SK-N-SH treated with all-trans-retinoic acid at 6 μM for 48 hours (cell line): ENCODE measurements at regions not wholly inside any gene's neighbourhood (a gene's known extent, or its start where the extent isn't known, plus 50 kb on each side); places are given as distances from the start of the nearest gene placed in this dataset.

Experiments
- ATAC-seq: fragments of 200-7000 bp; cut with Tn5 transposase; 3 replicates; pipeline ENCODE4 v1.9.1; 2020; ENCODE audit warnings: mild to moderate bottlenecking, moderate library complexity
- BACH2 ChIP-seq: fragments of 250-450 bp; sonication (Bioruptor Pico); IDR thresholded peaks from 2 replicates; pipeline ENCODE4 v1.9.0; 2021; ENCODE audit warnings: mild to moderate bottlenecking, borderline replicate concordance
- CREB5 ChIP-seq: fragments of 250-450 bp; sonication (Bioruptor Pico); IDR thresholded peaks from 2 replicates; pipeline ENCODE4 v1.5.1; 2020; ENCODE audit warnings: low read depth, mild to moderate bottlenecking, moderate library complexity
- CSDC2 ChIP-seq: fragments of 250-450 bp; sonication (Bioruptor Pico); IDR thresholded peaks from 2 replicates; pipeline ENCODE4 v1.5.0; 2020; ENCODE audit warnings: mild to moderate bottlenecking, moderate library complexity
- CSRNP3 ChIP-seq: fragments of 250-450 bp; sonication (Bioruptor Pico); IDR thresholded peaks from 2 replicates; pipeline ENCODE4 v1.5.1; 2021; ENCODE audit warnings: mild to moderate bottlenecking, moderate library complexity
- ESRRG ChIP-seq: fragments of 250-450 bp; sonication (Bioruptor Pico); IDR thresholded peaks from 2 replicates; pipeline ENCODE4 v1.6.1; 2021; ENCODE audit warnings: mild to moderate bottlenecking
- ISL1 ChIP-seq: fragments of 250-450 bp; sonication (Bioruptor Pico); IDR thresholded peaks from 2 replicates; pipeline ENCODE4 v2.1.2; 2022; ENCODE audit warnings: mild to moderate bottlenecking, moderate library complexity
- OSR1 ChIP-seq: fragments of 250-450 bp; sonication (Bioruptor Pico); IDR thresholded peaks from 2 replicates; pipeline ENCODE4 v1.8.0; 2022; ENCODE audit warnings: moderate library complexity, mild to moderate bottlenecking, inconsistent platforms
- PATZ1 ChIP-seq: fragments of 250-450 bp; sonication (Bioruptor Pico); IDR thresholded peaks from 2 replicates; pipeline ENCODE4 v1.8.0; 2020; ENCODE audit warnings: mild to moderate bottlenecking, moderate library complexity, borderline replicate concordance
- POU6F1 ChIP-seq: fragments of 250-450 bp; sonication (Bioruptor Pico); IDR thresholded peaks from 2 replicates; pipeline ENCODE4 v1.8.0; 2021; ENCODE audit warnings: low read depth, mild to moderate bottlenecking, moderate library complexity, borderline replicate concordance
- PPARA ChIP-seq: fragments of 250-450 bp; sonication (Bioruptor Pico); IDR thresholded peaks from 2 replicates; pipeline ENCODE4 v1.5.0; 2020; ENCODE audit warnings: mild to moderate bottlenecking, borderline replicate concordance
- RARB ChIP-seq: fragments of 250-450 bp; sonication (Bioruptor Pico); IDR thresholded peaks from 2 replicates; pipeline ENCODE4 v1.8.0; 2021; ENCODE audit warnings: mild to moderate bottlenecking, moderate library complexity
- SNAI2 ChIP-seq: fragments of 250-450 bp; sonication (Bioruptor Pico); IDR thresholded peaks from 2 replicates; pipeline ENCODE4 v1.5.0; 2020; ENCODE audit warnings: mild to moderate bottlenecking, moderate library complexity
- TOX ChIP-seq: fragments of 250-450 bp; sonication (Bioruptor Pico); IDR thresholded peaks from 2 replicates; pipeline ENCODE4 v1.8.0; 2021; ENCODE audit warnings: mild to moderate bottlenecking, moderate library complexity, borderline replicate concordance
- TSHZ2 ChIP-seq: fragments of 250-450 bp; sonication (Bioruptor Pico); IDR thresholded peaks from 2 replicates; pipeline ENCODE4 v1.5.0; 2020; ENCODE audit warnings: mild to moderate bottlenecking, moderate library complexity
- ZFP3 ChIP-seq: fragments of 250-450 bp; sonication (Bioruptor Pico); IDR thresholded peaks from 2 replicates; pipeline ENCODE4 v1.5.0; 2020; ENCODE audit warnings: mild to moderate bottlenecking, moderate library complexity
- ZFP30 ChIP-seq: fragments of 450-650 bp; formaldehyde crosslinking; IDR thresholded peaks from 2 replicates; pipeline ENCODE4 v1.5.0; 2022; ENCODE audit warnings: mild to moderate bottlenecking, moderate library complexity
- ZNF565 ChIP-seq: fragments of 450-650 bp; formaldehyde crosslinking; conservative IDR thresholded peaks from 2 replicates; pipeline ENCODE4 v1.5.0; 2020; ENCODE audit warnings: low read depth, mild to moderate bottlenecking, moderate library complexity
- ZNF70 ChIP-seq: fragments of 450-650 bp; formaldehyde crosslinking; IDR thresholded peaks from 2 replicates; pipeline ENCODE4 v1.5.0; 2020; ENCODE audit warnings: mild to moderate bottlenecking, moderate library complexity
- ZNF8 ChIP-seq: fragments of 450-650 bp; formaldehyde crosslinking; IDR thresholded peaks from 2 replicates; pipeline ENCODE4 v1.5.0; 2020; ENCODE audit warnings: mild to moderate bottlenecking, moderate library complexity

- TF ChIP-seq ZFP3 (CRISPR knock-in tag) = no peak
- TF ChIP-seq, all 23 proteins: peak for 0
- no peak for ATAC-seq
Observed at GRCh38 chr18:38572554-38573111, 1007.0 kb upstream of the CELF4 start.

- TF ChIP-seq ZNF70 (CRISPR knock-in tag) = no peak
- no peak for TF ChIP-seq ISL1 (CRISPR knock-in tag)
- TF ChIP-seq RARB = no peak
- no peak for TF ChIP-seq OSR1 (CRISPR knock-in tag)
- TF ChIP-seq TOX (CRISPR knock-in tag) = no peak
- TF ChIP-seq ESRRG = no peak
- TF ChIP-seq ZNF8 (CRISPR knock-in tag) = no peak
- ATAC-seq = no peak
Observed at GRCh38 chr18:38571651-38572050, 1006.1 kb upstream of the CELF4 start.

- no peak for ATAC-seq
- TF ChIP-seq ZNF8 (CRISPR knock-in tag) (no peak), CSRNP3 (CRISPR knock-in tag) (no peak), ZNF70 (CRISPR knock-in tag) (no peak), ZFP3 (CRISPR knock-in tag) (no peak), SNAI2 (CRISPR knock-in tag) (no peak)
Observed at GRCh38 chr18:38565513-38565912, 999.9 kb upstream of the CELF4 start.

- no peak for TF ChIP-seq ZNF565 (CRISPR knock-in tag)
- no peak for TF ChIP-seq PATZ1 (CRISPR knock-in tag)
- no peak for TF ChIP-seq CSDC2 (CRISPR knock-in tag)
- TF ChIP-seq ZNF8 (CRISPR knock-in tag) = no peak
- TF ChIP-seq PPARA (CRISPR knock-in tag) = no peak
- TF ChIP-seq CREB5 (CRISPR knock-in tag) = no peak
- TF ChIP-seq ZNF70 (CRISPR knock-in tag) = no peak
- no peak for TF ChIP-seq TOX (CRISPR knock-in tag)
- no peak for TF ChIP-seq CSRNP3 (CRISPR knock-in tag)
- TF ChIP-seq POU6F1 (CRISPR knock-in tag) = no peak
- TF ChIP-seq OSR1 (CRISPR knock-in tag) = no peak
- TF ChIP-seq TSHZ2 (CRISPR knock-in tag) = no peak
- no peak for TF ChIP-seq ZFP30
- no peak for TF ChIP-seq BACH2 (CRISPR knock-in tag)
- ATAC-seq = no peak
Observed at GRCh38 chr18:38563396-38563980, 997.9 kb upstream of the CELF4 start.
